A549 (cell line): ENCODE measurements at regions not wholly inside any gene's neighbourhood (a gene's known extent, or its start where the extent isn't known, plus 50 kb on each side); places are given as distances from the start of the nearest gene placed in this dataset.

Experiments used
- ATAC-seq, 2 experiments: fragments of 200-7000 bp in 1 of 2; fragments of >200 bp in 1 of 2; cut with Nextera tagmentation in 1 of 2; cut with Tn5 transposase in 1 of 2; 3 replicates each; pipeline versions ENCODE4 v1.8.0 to v1.9.1; 2018 to 2020; ENCODE audit warnings: mild to moderate bottlenecking in 1 of 2, moderate library complexity in 1 of 2
- CTCF ChIA-PET: fragments of 300-600 bp; sonication (Branson Sonifier 250); formaldehyde crosslinking; extraction: SDS; loops from one replicate; lab custom pipeline; 2021; ENCODE audit warnings: antibody characterized with exemption, inconsistent platforms; lab: Yijun Ruan, JAX
- POLR2A ChIA-PET: fragments of 350-600 bp; formaldehyde crosslinking; extraction: SDS; loops from one replicate; lab custom pipeline; 2021; ENCODE audit warnings: antibody characterized with exemption, inconsistent platforms; lab: Yijun Ruan, JAX
- DNase-seq, 2 experiments: peaks; one replicate each; pipeline versions ENCODE4 v3.0.0 to v3.0.0-alpha.2; 2011 to 2016; ENCODE audit warnings: low read depth in 1 of 2, low spot score in 1 of 2
- FAIRE-seq: peaks from 2 replicates; lab custom pipeline; 2011; peaks lifted over from hg19 to GRCh38; lab: Jason Lieb, UNC
- H3K27ac ChIP-seq, 2 experiments: fragments of >200 bp; sonication (Bioruptor Twin); formaldehyde crosslinking; 3 replicates each; pipeline ENCODE4 v1.5.1; 2016 to 2017
- H3K4me1 ChIP-seq: fragments of >200 bp; sonication (Bioruptor Twin); formaldehyde crosslinking; 3 replicates; pipeline ENCODE4 v1.6.1; 2016
- H3K4me2 ChIP-seq: fragments of >200 bp; sonication (Bioruptor Twin); formaldehyde crosslinking; 3 replicates; pipeline ENCODE4 v1.6.1; 2016
- H3K4me3 ChIP-seq: fragments of >200 bp; sonication (Bioruptor Twin); formaldehyde crosslinking; 3 replicates; pipeline ENCODE4 v1.5.1; 2016
- H3K9me3 ChIP-seq: fragments of >200 bp; sonication (Bioruptor Twin); formaldehyde crosslinking; 3 replicates; pipeline ENCODE4 v1.6.1; 2016
- ATOH8 ChIP-seq: fragments of 250-450 bp; sonication (Bioruptor Pico); IDR thresholded peaks from 2 replicates; pipeline ENCODE4 v1.5.0; 2020; ENCODE audit warnings: low read depth, mild to moderate bottlenecking, moderate library complexity
- BCL3 ChIP-seq: fragments of >200 bp; sonication (Bioruptor Twin); formaldehyde crosslinking; IDR thresholded peaks from 3 replicates; pipeline ENCODE4 v1.6.1; 2016
- CEBPB ChIP-seq, 2 experiments: fragments of >200 bp in 1 of 2; sonication (Bioruptor Twin) in 1 of 2; formaldehyde crosslinking in 1 of 2; IDR thresholded peaks; 2 replicates each; pipeline ENCODE4 v1.6.1; 2012 to 2016
- FOSL2 ChIP-seq, 2 experiments: fragments of 450-650 bp in 1 of 2; fragments of >200 bp in 1 of 2; sonication (Bioruptor Twin) in 1 of 2; formaldehyde crosslinking; IDR thresholded peaks; 2 replicates each; pipeline versions ENCODE4 v1.5.0 to v1.6.1; 2016 to 2020; ENCODE audit warnings: mild to moderate bottlenecking in 1 of 2, moderate library complexity in 1 of 2
- GATA3 ChIP-seq: IDR thresholded peaks from 2 replicates; pipeline ENCODE4 v1.6.1; 2012; ENCODE audit warnings: borderline replicate concordance
- HEYL ChIP-seq: fragments of 250-450 bp; sonication (Bioruptor Pico); IDR thresholded peaks from 2 replicates; pipeline ENCODE4 v1.8.0; 2021; ENCODE audit warnings: mild to moderate bottlenecking, moderate library complexity
- HOXB13 ChIP-seq: fragments of 250-450 bp; sonication (Bioruptor Pico); IDR thresholded peaks from 2 replicates; pipeline ENCODE4 v1.5.0; 2020; ENCODE audit warnings: low read depth, mild to moderate bottlenecking, moderate library complexity
- KDM1A ChIP-seq: fragments of 200-600 bp; sonication (generic); IDR thresholded peaks from 2 replicates; pipeline ENCODE4 v1.6.1; 2016; ENCODE audit warnings: low read depth, mild to moderate bottlenecking
- KDM5A ChIP-seq: fragments of 200-600 bp; sonication (generic); IDR thresholded peaks from 2 replicates; pipeline ENCODE4 v1.6.1; 2016; ENCODE audit warnings: antibody characterized with exemption, mild to moderate bottlenecking
- MAFK ChIP-seq: fragments of 450-650 bp; IDR thresholded peaks from 2 replicates; pipeline ENCODE4 v1.6.1; 2014; ENCODE audit not compliant: partially characterized antibody
- NR3C1 ChIP-seq: fragments of >200 bp; sonication (Bioruptor Twin); formaldehyde crosslinking; IDR thresholded peaks from 3 replicates; pipeline ENCODE4 v1.6.1; 2017
- SREBF2 ChIP-seq: fragments of 450-650 bp; IDR thresholded peaks from 2 replicates; pipeline ENCODE4 v1.6.1; 2014; ENCODE audit warnings: mild to moderate bottlenecking, moderate library complexity
- ZC3H11A ChIP-seq: fragments of 450-650 bp; IDR thresholded peaks from 2 replicates; pipeline ENCODE4 v1.6.1; 2014; ENCODE audit warnings: antibody characterized with exemption, mild to moderate bottlenecking
- ZFP36 ChIP-seq: fragments of 450-650 bp; IDR thresholded peaks from 2 replicates; pipeline ENCODE4 v1.6.1; 2014; ENCODE audit warnings: borderline replicate concordance; ENCODE audit not compliant: partially characterized antibody
- ZNF302 ChIP-seq: fragments of 250-450 bp; sonication (Bioruptor Pico); IDR thresholded peaks from 2 replicates; pipeline ENCODE4 v1.9.0; 2021; ENCODE audit warnings: inconsistent platforms, mild to moderate bottlenecking, moderate library complexity
- ZSCAN20 ChIP-seq: fragments of 250-450 bp; sonication (Bioruptor Pico); IDR thresholded peaks from 2 replicates; pipeline ENCODE4 v1.8.0; 2022; ENCODE audit warnings: mild to moderate bottlenecking, moderate library complexity
- WGBS: methylation state at CpG from one replicate; pipeline ENCODE4 v1.1.6; 2017; ENCODE audit errors: missing lambda C conversion rate; 5-methylcytosine and 5-hydroxymethylcytosine counted together
- TF ChIP-seq, protein P1 (sequence below): fragments of 200-600 bp; sonication (generic); IDR thresholded peaks from 2 replicates; pipeline ENCODE4 v1.6.1; 2016; ENCODE audit warnings: antibody characterized with exemption, mild to moderate bottlenecking, moderate library complexity
- TF ChIP-seq, protein P2 (sequence below): fragments of 250-450 bp; sonication (Bioruptor Pico); IDR thresholded peaks from 2 replicates; pipeline ENCODE4 v1.5.0; 2021; ENCODE audit warnings: mild to moderate bottlenecking, moderate library complexity, borderline replicate concordance
- TF ChIP-seq, protein P3 (sequence below): fragments of 450-650 bp; IDR thresholded peaks from 2 replicates; pipeline ENCODE4 v1.6.1; 2014; ENCODE audit warnings: antibody characterized with exemption
- TF ChIP-seq, protein P4 (sequence below): IDR thresholded peaks from 2 replicates; pipeline ENCODE4 v1.6.1; 2012

DNA sequence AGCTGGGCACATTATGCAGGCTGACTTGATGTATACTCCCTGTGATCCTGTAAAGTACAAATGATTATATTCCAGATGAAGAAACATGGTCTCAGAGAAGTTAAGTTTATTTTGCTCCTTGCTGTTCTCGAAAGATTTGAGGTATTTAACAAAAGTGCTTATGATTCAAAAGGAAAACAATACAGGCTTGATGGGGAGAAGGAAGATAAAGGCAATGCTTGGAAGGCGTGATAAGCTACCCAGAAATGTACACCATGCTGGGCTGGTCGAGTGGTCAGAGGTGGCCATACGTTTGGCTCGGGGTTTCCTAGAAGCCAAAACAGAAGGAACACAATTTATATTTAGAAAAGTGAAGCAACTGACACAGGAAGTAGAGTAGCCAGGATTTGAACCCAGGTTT lies 201.0 kb downstream of the KTN1 start:
- 87% methylated on average over 5 of the region's 5 CpGs for WGBS
- peaks cover 13% of the 10 kb centered on the region for H3K4me1 ChIP-seq
- no peak for ATAC-seq
- no peak for TF ChIP-seq ZNF302 (CRISPR knock-in tag)
- TF ChIP-seq, protein P1, sequence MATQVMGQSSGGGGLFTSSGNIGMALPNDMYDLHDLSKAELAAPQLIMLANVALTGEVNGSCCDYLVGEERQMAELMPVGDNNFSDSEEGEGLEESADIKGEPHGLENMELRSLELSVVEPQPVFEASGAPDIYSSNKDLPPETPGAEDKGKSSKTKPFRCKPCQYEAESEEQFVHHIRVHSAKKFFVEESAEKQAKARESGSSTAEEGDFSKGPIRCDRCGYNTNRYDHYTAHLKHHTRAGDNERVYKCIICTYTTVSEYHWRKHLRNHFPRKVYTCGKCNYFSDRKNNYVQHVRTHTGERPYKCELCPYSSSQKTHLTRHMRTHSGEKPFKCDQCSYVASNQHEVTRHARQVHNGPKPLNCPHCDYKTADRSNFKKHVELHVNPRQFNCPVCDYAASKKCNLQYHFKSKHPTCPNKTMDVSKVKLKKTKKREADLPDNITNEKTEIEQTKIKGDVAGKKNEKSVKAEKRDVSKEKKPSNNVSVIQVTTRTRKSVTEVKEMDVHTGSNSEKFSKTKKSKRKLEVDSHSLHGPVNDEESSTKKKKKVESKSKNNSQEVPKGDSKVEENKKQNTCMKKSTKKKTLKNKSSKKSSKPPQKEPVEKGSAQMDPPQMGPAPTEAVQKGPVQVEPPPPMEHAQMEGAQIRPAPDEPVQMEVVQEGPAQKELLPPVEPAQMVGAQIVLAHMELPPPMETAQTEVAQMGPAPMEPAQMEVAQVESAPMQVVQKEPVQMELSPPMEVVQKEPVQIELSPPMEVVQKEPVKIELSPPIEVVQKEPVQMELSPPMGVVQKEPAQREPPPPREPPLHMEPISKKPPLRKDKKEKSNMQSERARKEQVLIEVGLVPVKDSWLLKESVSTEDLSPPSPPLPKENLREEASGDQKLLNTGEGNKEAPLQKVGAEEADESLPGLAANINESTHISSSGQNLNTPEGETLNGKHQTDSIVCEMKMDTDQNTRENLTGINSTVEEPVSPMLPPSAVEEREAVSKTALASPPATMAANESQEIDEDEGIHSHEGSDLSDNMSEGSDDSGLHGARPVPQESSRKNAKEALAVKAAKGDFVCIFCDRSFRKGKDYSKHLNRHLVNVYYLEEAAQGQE = no peak
- no peak for TF ChIP-seq ZC3H11A
- TF ChIP-seq GATA3 = no peak
- TF ChIP-seq, protein P2, sequence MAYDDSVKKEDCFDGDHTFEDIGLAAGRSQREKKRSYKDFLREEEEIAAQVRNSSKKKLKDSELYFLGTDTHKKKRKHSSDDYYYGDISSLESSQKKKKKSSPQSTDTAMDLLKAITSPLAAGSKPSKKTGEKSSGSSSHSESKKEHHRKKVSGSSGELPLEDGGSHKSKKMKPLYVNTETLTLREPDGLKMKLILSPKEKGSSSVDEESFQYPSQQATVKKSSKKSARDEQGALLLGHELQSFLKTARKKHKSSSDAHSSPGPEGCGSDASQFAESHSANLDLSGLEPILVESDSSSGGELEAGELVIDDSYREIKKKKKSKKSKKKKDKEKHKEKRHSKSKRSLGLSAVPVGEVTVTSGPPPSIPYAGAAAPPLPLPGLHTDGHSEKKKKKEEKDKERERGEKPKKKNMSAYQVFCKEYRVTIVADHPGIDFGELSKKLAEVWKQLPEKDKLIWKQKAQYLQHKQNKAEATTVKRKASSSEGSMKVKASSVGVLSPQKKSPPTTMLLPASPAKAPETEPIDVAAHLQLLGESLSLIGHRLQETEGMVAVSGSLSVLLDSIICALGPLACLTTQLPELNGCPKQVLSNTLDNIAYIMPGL = no peak
- no peak for TF ChIP-seq HOXB13 (CRISPR knock-in tag)
- TF ChIP-seq, protein P3, sequence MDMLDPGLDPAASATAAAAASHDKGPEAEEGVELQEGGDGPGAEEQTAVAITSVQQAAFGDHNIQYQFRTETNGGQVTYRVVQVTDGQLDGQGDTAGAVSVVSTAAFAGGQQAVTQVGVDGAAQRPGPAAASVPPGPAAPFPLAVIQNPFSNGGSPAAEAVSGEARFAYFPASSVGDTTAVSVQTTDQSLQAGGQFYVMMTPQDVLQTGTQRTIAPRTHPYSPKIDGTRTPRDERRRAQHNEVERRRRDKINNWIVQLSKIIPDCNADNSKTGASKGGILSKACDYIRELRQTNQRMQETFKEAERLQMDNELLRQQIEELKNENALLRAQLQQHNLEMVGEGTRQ = no peak
- no peak for TF ChIP-seq KDM5A
- ChIA-PET CTCF (no interaction called here), POLR2A (no interaction called here)
- no peak overlapping the region; the same call in 2 of the 3 replicates for H3K4me2 ChIP-seq
- H3K4me3 ChIP-seq = no peak overlapping the region
- peak overlapping the region; percentile 16 to 60; a peak in 4 of 6 replicates for H3K27ac ChIP-seq
- no peak for FAIRE-seq
- DNase-seq = no peak
- no peaks in the 10 kb centered on the region for H3K9me3 ChIP-seq

- Histone ChIP-seq H3K4me2 (no peak overlapping the region), H3K4me1 (peaks cover 13% of the 10 kb centered on the region), H3K27ac (no peak overlapping the region), H3K4me3 (no peak overlapping the region), H3K9me3 (no peaks in the 10 kb centered on the region)
- ATAC-seq (no peak), FAIRE-seq (no peak), DNase-seq (no peak)
- POLR2A ChIA-PET = no interaction called here
- CTCF ChIA-PET = interaction anchor here (1.1 kb wide), 1 partner anchor 13 kb away, joined by 3 read pairs; no protein-coding TSS in a partner anchor
- TF ChIP-seq MAFK (no peak), CEBPB (IDR thresholded peaks at IDR 0.05) (no peak), ZFP36 (no peak), KDM1A (no peak), KDM5A (no peak), FOSL2 (IDR thresholded peaks at IDR 0.05) (no peak), FOSL2 (CRISPR knock-in tag; IDR thresholded peaks at IDR 0.05) (no peak)
- TF ChIP-seq, protein P2 = no peak
These were observed 202.2 kb downstream of the KTN1 start for GRCh38 chr14:55782166-55782565.

DNA sequence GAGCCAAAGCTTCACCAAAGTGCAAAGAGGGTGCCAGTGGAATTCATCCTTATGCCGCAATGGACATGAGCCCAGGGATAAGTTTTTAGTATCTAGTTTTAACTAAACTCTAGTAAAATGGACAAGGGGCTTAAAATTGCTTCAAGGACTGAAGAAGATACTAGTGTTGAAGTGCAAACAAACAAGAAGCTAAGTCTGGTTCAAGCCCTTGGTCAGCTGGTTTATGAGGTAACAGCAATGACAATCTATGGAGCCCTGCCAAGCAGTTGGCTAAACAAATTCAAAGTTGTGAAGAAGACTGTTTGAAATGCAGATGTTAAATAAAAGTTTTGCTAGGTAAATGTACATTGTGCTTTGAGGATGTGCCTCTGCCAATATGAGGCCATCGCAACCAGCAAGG lies 209.4 kb downstream of the KTN1 start:
- no peak overlapping the region for H3K4me3 ChIP-seq
- POLR2A ChIA-PET = no interaction called here
- ATAC-seq (no peak), DNase-seq (no peak), FAIRE-seq (no peak)
- WGBS = 76% methylated on average over 2 of the region's 2 CpGs
- CTCF ChIA-PET = interaction anchor here (1.2 kb wide), 1 partner anchor 13 kb away, joined by 3 read pairs; no protein-coding TSS in a partner anchor
- H3K27ac ChIP-seq = peak overlapping the region in 1 of 2 experiments; percentile 33; a peak in 1 of 6 replicates
- peak overlapping the region; percentile 13; the same call in 2 of the 3 replicates for H3K4me2 ChIP-seq
- H3K9me3 ChIP-seq = no peaks in the 10 kb centered on the region
- H3K4me1 ChIP-seq = peaks cover 27% of the 10 kb centered on the region
- TF ChIP-seq ATOH8 (CRISPR knock-in tag) (no peak), BCL3 (no peak), CEBPB (IDR thresholded peaks at IDR 0.05) (no peak), ZSCAN20 (CRISPR knock-in tag) (no peak), HEYL (CRISPR knock-in tag) (no peak), SREBF2 (no peak), NR3C1 (no peak), ZNF302 (CRISPR knock-in tag) (no peak)
- TF ChIP-seq, protein P4, sequence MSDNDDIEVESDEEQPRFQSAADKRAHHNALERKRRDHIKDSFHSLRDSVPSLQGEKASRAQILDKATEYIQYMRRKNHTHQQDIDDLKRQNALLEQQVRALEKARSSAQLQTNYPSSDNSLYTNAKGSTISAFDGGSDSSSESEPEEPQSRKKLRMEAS = no peak
- TF ChIP-seq, protein P2 = no peak
